ENCODE measurements at regions not wholly inside any gene's neighbourhood (a gene's known extent, or its start where the extent isn't known, plus 50 kb on each side); places are given as distances from the start of the nearest gene placed in this dataset.
A peak's percentile ranks its signal among the peaks of the same experiment; 100 is the strongest.

DNA sequence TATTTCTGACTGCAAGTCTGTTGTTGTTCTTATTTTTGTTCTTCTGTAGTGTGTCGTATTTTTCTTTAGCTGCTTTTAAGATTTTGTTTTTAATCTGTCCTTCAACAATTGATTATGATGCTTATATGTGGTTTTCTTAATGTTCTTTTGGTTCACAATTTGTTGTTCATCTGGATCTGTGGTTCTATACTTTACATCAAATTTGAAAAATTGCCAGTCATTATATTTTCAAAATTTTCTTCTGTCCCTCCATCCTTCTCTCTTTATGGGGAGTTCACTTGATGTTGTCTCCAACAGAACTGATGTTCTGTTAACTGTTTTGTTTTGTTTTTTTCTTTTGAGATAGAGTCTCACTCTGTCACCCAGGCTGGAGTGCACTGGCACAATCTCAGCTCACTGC, 378.5 kb upstream of the CD180 start:
- Histone ChIP-seq H3K23ac (ENCODE audit: low read length in 2 of 2) (no peak overlapping the region), H4K91ac (ENCODE audit: low read length) (no peak overlapping the region), H2BK120ac (ENCODE audit: low read depth, low read length) (no peak overlapping the region), H3K36me3 (ENCODE audit: control insufficient read depth in 1 of 2, insufficient read depth in 2 of 2, low read depth in 1 of 2, low read length in 2 of 2) (no peaks in the 10 kb centered on the region), H3K9me3 (ENCODE audit: control insufficient read depth, low read length) (no peaks in the 10 kb centered on the region), H3K4me2 (ENCODE audit: low read length, poor library complexity, severe bottlenecking) (no peak overlapping the region), H2AK5ac (ENCODE audit: low read length, severe bottlenecking) (no peak overlapping the region), H3K4ac (ENCODE audit: low read depth in 1 of 2, low read length in 2 of 2) (no peak overlapping the region), H3K27me3 (ENCODE audit: control insufficient read depth in 1 of 2, insufficient read depth in 1 of 2, low read length in 2 of 2) (no peaks in the 10 kb centered on the region), H2BK12ac (ENCODE audit: low read length in 2 of 2) (no peak overlapping the region), H3K4me3 (ENCODE audit: insufficient read depth in 1 of 2, low read depth in 1 of 2, low read length in 2 of 2) (no peak overlapping the region), H3K14ac (ENCODE audit: low read length in 2 of 2) (no peak overlapping the region), H4K8ac (ENCODE audit: low read length) (no peak overlapping the region), H2BK5ac (ENCODE audit: low read depth, low read length, poor library complexity, severe bottlenecking) (no peak overlapping the region), H2BK15ac (ENCODE audit: low read depth, poor library complexity, severe bottlenecking) (no peak overlapping the region), H3K18ac (ENCODE audit: low read depth in 1 of 2, low read length in 2 of 2) (no peak overlapping the region), H3K27ac (ENCODE audit: low read length, poor library complexity, severe bottlenecking) (no peak overlapping the region), H3K79me1 (replicated peaks; ENCODE audit: low read length, poor library complexity, severe bottlenecking) (no peaks in the 10 kb centered on the region), H3K4me1 (ENCODE audit: control insufficient read depth, insufficient read depth, low read depth, low read length) (no peaks in the 10 kb centered on the region), H2AFZ (ENCODE audit: low read depth, low read length) (no peak overlapping the region), H3K9ac (ENCODE audit: low read length) (no peak overlapping the region)
- 100% methylated on average over 1 of the region's 1 CpG for WGBS
- no peak for DNase-seq

DNA sequence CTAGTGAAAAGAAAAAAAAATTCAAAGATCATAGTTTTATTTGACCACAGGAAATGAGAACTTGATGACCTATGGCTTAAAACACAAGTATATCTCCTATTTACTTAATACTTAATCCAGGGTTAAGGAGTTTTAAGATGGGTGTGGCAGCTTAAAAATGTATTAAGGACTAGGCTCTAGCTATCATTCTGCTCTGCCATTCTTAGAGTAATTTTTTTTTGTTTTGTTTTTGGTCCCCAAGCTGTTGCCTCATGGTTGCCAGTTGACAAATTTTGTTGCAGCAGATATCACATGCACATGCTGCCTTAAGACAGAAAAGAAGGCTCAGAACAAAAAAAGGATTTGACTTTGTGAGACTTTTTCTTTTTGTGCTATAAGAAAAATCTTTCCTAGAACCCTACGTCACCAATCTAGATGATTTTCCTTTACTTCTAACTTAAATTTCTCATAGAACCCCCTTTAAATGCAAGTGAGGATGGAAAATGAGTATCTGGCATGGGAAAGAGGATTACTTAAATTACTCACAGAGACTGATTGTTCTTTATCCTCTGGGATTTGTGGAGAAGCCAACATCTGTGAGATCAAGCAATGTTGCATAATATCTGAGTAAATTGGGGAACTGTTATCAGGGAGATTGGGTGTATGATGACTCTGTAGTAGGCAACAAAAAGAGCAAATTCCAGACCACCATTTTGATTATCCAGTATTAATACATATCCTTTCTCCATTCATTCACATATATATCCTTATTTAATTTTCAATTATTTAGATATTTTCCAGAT, 364.7 kb upstream of the CD180 start:
- Histone ChIP-seq H3K4me2 (ENCODE audit: low read length, poor library complexity, severe bottlenecking) (no peak overlapping the region), H3K9ac (ENCODE audit: low read length) (no peak overlapping the region), H3K4ac (ENCODE audit: low read depth in 1 of 2, low read length in 2 of 2) (no peak overlapping the region), H3K18ac (ENCODE audit: low read depth in 1 of 2, low read length in 2 of 2) (no peak overlapping the region), H3K4me1 (ENCODE audit: control insufficient read depth, insufficient read depth, low read depth, low read length) (no peaks in the 10 kb centered on the region), H2AFZ (ENCODE audit: low read depth, low read length) (no peak overlapping the region), H2AK5ac (ENCODE audit: low read length, severe bottlenecking) (no peak overlapping the region), H3K9me3 (ENCODE audit: control insufficient read depth, low read length) (peaks cover 13% of the 10 kb centered on the region), H3K23ac (ENCODE audit: low read length in 2 of 2) (no peak overlapping the region), H3K4me3 (ENCODE audit: insufficient read depth in 1 of 2, low read depth in 1 of 2, low read length in 2 of 2) (no peak overlapping the region), H4K91ac (ENCODE audit: low read length) (no peak overlapping the region), H2BK15ac (ENCODE audit: low read depth, poor library complexity, severe bottlenecking) (no peak overlapping the region), H3K27ac (ENCODE audit: low read length, poor library complexity, severe bottlenecking) (no peak overlapping the region), H3K27me3 (ENCODE audit: control insufficient read depth in 1 of 2, insufficient read depth in 1 of 2, low read length in 2 of 2) (no peaks in the 10 kb centered on the region), H2BK12ac (ENCODE audit: low read length in 2 of 2) (no peak overlapping the region), H3K36me3 (ENCODE audit: control insufficient read depth in 1 of 2, insufficient read depth in 2 of 2, low read depth in 1 of 2, low read length in 2 of 2) (no peaks in the 10 kb centered on the region), H2BK120ac (ENCODE audit: low read depth, low read length) (no peak overlapping the region), H4K8ac (ENCODE audit: low read length) (no peak overlapping the region), H3K14ac (ENCODE audit: low read length in 2 of 2) (no peak overlapping the region), H2BK5ac (ENCODE audit: low read depth, low read length, poor library complexity, severe bottlenecking) (no peak overlapping the region), H3K79me1 (replicated peaks; ENCODE audit: low read length, poor library complexity, severe bottlenecking) (no peaks in the 10 kb centered on the region)
- WGBS, result no CpG with 5 or more reads among the region's 1 CpG
- no peak for DNase-seq

DNA sequence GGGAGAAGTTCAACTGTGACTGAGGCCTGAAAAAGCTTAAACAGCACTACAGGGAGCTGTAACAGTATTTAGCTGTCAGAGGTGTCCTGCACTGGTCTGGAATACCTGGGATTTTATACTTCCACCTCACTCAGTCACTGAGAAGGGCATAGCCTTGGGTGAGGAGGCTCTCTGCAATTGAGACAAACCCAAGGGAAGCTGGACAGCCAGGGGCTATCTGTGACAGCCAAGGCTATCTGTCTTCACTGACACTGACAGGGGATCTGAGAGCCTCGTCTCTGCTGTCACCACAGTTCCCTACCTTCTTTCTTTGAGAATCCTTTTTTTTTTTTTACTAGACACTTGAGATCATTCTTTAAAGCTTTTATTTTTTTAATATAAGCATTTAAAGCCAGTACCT, 356.2 kb upstream of the CD180 start:
- H3K23ac ChIP-seq (ENCODE audit: low read length in 2 of 2), result no peak overlapping the region
- no peak overlapping the region for H3K27ac ChIP-seq (ENCODE audit: low read length, poor library complexity, severe bottlenecking)
- no peak overlapping the region for H2AFZ ChIP-seq (ENCODE audit: low read depth, low read length)
- peak overlapping the region in 1 of 2 experiments; percentile 60 for H2BK12ac ChIP-seq (ENCODE audit: low read length in 2 of 2)
- H3K79me1 ChIP-seq (replicated peaks; ENCODE audit: low read length, poor library complexity, severe bottlenecking), result no peaks in the 10 kb centered on the region
- no peak overlapping the region for H2BK120ac ChIP-seq (ENCODE audit: low read depth, low read length)
- H3K14ac ChIP-seq (ENCODE audit: low read length in 2 of 2), result no peak overlapping the region
- no peaks in the 10 kb centered on the region for H3K27me3 ChIP-seq (ENCODE audit: control insufficient read depth in 1 of 2, insufficient read depth in 1 of 2, low read length in 2 of 2)
- no peak overlapping the region for H2BK15ac ChIP-seq (ENCODE audit: low read depth, poor library complexity, severe bottlenecking)
- H3K4me2 ChIP-seq (ENCODE audit: low read length, poor library complexity, severe bottlenecking), result no peak overlapping the region
- no peak for DNase-seq
- no peaks in the 10 kb centered on the region for H3K36me3 ChIP-seq (ENCODE audit: control insufficient read depth in 1 of 2, insufficient read depth in 2 of 2, low read depth in 1 of 2, low read length in 2 of 2)
- peak overlapping the region in 1 of 2 experiments; percentile 9 for H3K18ac ChIP-seq (ENCODE audit: low read depth in 1 of 2, low read length in 2 of 2)
- no peak overlapping the region for H3K4me3 ChIP-seq (ENCODE audit: insufficient read depth in 1 of 2, low read depth in 1 of 2, low read length in 2 of 2)
- no peak overlapping the region for H3K9ac ChIP-seq (ENCODE audit: low read length)
- no peak overlapping the region for H4K91ac ChIP-seq (ENCODE audit: low read length)
- H3K4me1 ChIP-seq (ENCODE audit: control insufficient read depth, insufficient read depth, low read depth, low read length), result no peaks in the 10 kb centered on the region
- H4K8ac ChIP-seq (ENCODE audit: low read length), result no peak overlapping the region
- peak overlapping the region in 1 of 2 experiments; percentile 8 for H3K4ac ChIP-seq (ENCODE audit: low read depth in 1 of 2, low read length in 2 of 2)
- 50% methylated on average over 1 of the region's 1 CpG for WGBS
- H2AK5ac ChIP-seq (ENCODE audit: low read length, severe bottlenecking), result no peak overlapping the region
- no peaks in the 10 kb centered on the region for H3K9me3 ChIP-seq (ENCODE audit: control insufficient read depth, low read length)
- H2BK5ac ChIP-seq (ENCODE audit: low read depth, low read length, poor library complexity, severe bottlenecking), result no peak overlapping the region

DNA sequence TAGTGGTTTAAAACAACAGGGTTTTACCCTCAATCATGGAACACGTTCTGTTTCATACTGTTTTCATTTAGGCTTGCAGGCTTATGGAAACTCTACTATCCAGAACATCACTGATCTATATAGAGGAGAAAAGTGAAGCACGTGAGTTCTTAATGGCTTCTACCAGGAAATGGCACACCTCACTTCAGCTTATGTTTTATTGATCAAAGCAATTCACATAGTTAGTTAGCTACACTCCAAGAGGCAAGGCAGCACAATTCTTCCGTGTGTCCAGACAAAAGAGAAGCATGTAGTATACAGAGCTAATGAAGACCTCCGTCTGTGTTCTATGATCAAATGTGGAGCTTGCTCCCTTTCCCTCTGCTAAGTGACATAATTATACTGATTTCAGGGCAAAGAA, 353.3 kb upstream of the CD180 start:
- no peak overlapping the region for H2AK5ac ChIP-seq (ENCODE audit: low read length, severe bottlenecking)
- DNase-seq, result no peak
- WGBS, result 99% methylated on average over 4 of the region's 4 CpGs
- H3K9me3 ChIP-seq (ENCODE audit: control insufficient read depth, low read length), result no peaks in the 10 kb centered on the region
- H3K27me3 ChIP-seq (ENCODE audit: control insufficient read depth in 1 of 2, insufficient read depth in 1 of 2, low read length in 2 of 2), result no peaks in the 10 kb centered on the region
- no peaks in the 10 kb centered on the region for H3K36me3 ChIP-seq (ENCODE audit: control insufficient read depth in 1 of 2, insufficient read depth in 2 of 2, low read depth in 1 of 2, low read length in 2 of 2)
- H4K8ac ChIP-seq (ENCODE audit: low read length), result no peak overlapping the region
- H3K4me2 ChIP-seq (ENCODE audit: low read length, poor library complexity, severe bottlenecking), result no peak overlapping the region
- no peak overlapping the region for H3K23ac ChIP-seq (ENCODE audit: low read length in 2 of 2)
- H3K4ac ChIP-seq (ENCODE audit: low read depth in 1 of 2, low read length in 2 of 2), result no peak overlapping the region
- H3K27ac ChIP-seq (ENCODE audit: low read length, poor library complexity, severe bottlenecking), result no peak overlapping the region
- H3K18ac ChIP-seq (ENCODE audit: low read depth in 1 of 2, low read length in 2 of 2), result no peak overlapping the region
- no peak overlapping the region for H2BK15ac ChIP-seq (ENCODE audit: low read depth, poor library complexity, severe bottlenecking)
- H3K79me1 ChIP-seq (replicated peaks; ENCODE audit: low read length, poor library complexity, severe bottlenecking), result no peaks in the 10 kb centered on the region
- no peak overlapping the region for H3K14ac ChIP-seq (ENCODE audit: low read length in 2 of 2)
- H2AFZ ChIP-seq (ENCODE audit: low read depth, low read length), result no peak overlapping the region
- no peak overlapping the region for H3K4me3 ChIP-seq (ENCODE audit: insufficient read depth in 1 of 2, low read depth in 1 of 2, low read length in 2 of 2)
- H3K9ac ChIP-seq (ENCODE audit: low read length), result no peak overlapping the region
- H4K91ac ChIP-seq (ENCODE audit: low read length), result no peak overlapping the region
- no peak overlapping the region for H2BK120ac ChIP-seq (ENCODE audit: low read depth, low read length)
- H3K4me1 ChIP-seq (ENCODE audit: control insufficient read depth, insufficient read depth, low read depth, low read length), result no peaks in the 10 kb centered on the region
- H2BK12ac ChIP-seq (ENCODE audit: low read length in 2 of 2), result no peak overlapping the region
- H2BK5ac ChIP-seq (ENCODE audit: low read depth, low read length, poor library complexity, severe bottlenecking), result no peak overlapping the region
